DND-41 (cell line): ENCODE measurements at regions not wholly inside any gene's neighbourhood (a gene's known extent, or its start where the extent isn't known, plus 50 kb on each side); places are given as distances from the start of the nearest gene placed in this dataset.

Experiments
- ATAC-seq: fragments of 200-7000 bp; cut with Tn5 transposase; 3 replicates; pipeline ENCODE4 v1.9.1; 2021; ENCODE audit warnings: low read depth; ENCODE audit not compliant: insufficient read depth
- DNase-seq: peaks from one replicate; pipeline ENCODE4 v3.0.0-alpha.2; 2020
- H2AFZ ChIP-seq: 2 replicates; pipeline ENCODE4 v1.6.0; 2012; ENCODE audit warnings: low read depth, low read length
- H3K27ac ChIP-seq: 2 replicates; pipeline ENCODE4 v1.5.1; 2012; ENCODE audit warnings: low read length, inconsistent platforms
- H3K27me3 ChIP-seq: fragments of 200-600 bp; sonication (generic); 2 replicates; pipeline ENCODE4 v1.6.0; 2012; ENCODE audit warnings: low read length, mild to moderate bottlenecking, inconsistent platforms; ENCODE audit not compliant: insufficient read depth, poor library complexity
- H3K36me3 ChIP-seq: 2 replicates; pipeline ENCODE4 v1.5.1; 2012; ENCODE audit warnings: low read length, inconsistent platforms; ENCODE audit not compliant: insufficient read depth
- H3K4me1 ChIP-seq: 2 replicates; pipeline ENCODE4 v1.5.1; 2012; ENCODE audit warnings: mild to moderate bottlenecking, low read length; ENCODE audit not compliant: insufficient read depth
- H3K4me2 ChIP-seq: 2 replicates; pipeline ENCODE4 v1.6.0; 2012; ENCODE audit warnings: mild to moderate bottlenecking, moderate library complexity, low read length, inconsistent platforms; ENCODE audit not compliant: insufficient read depth
- H3K4me3 ChIP-seq, 2 experiments: fragments of 200-600 bp in 1 of 2; shearing (Covaris generic) in 1 of 2; 2 replicates each; pipeline ENCODE4 v1.5.1; 2012 to 2016; ENCODE audit warnings: inconsistent platforms in 2 of 2, low read length in 2 of 2, mild to moderate bottlenecking in 2 of 2, low read depth in 1 of 2, moderate library complexity in 1 of 2
- H3K79me2 ChIP-seq: 2 replicates; pipeline ENCODE4 v1.6.0; 2012; ENCODE audit warnings: low read length, inconsistent platforms; ENCODE audit not compliant: insufficient read depth
- H3K9ac ChIP-seq: 2 replicates; pipeline ENCODE4 v1.6.0; 2012; ENCODE audit warnings: low read depth, mild to moderate bottlenecking, inconsistent platforms, low read length, moderate library complexity
- H3K9me3 ChIP-seq: 2 replicates; pipeline ENCODE4 v1.5.1; 2012; ENCODE audit warnings: low read length, moderate library complexity, mild to moderate bottlenecking, inconsistent platforms; ENCODE audit not compliant: insufficient read depth, severe bottlenecking
- H4K20me1 ChIP-seq: 2 replicates; pipeline ENCODE4 v1.6.0; 2012; ENCODE audit warnings: low read length; ENCODE audit not compliant: insufficient read depth
- EZH2 ChIP-seq: IDR thresholded peaks from 3 replicates; pipeline ENCODE4 v1.6.1; 2012; ENCODE audit warnings: borderline replicate concordance, low read depth, mild to moderate bottlenecking, moderate library complexity, low read length, inconsistent platforms; ENCODE audit not compliant: severe bottlenecking
- TF ChIP-seq, protein P1 (sequence below): IDR thresholded peaks from 2 replicates; pipeline ENCODE4 v1.5.1; 2012; ENCODE audit warnings: borderline replicate concordance, low read length, moderate library complexity, mild to moderate bottlenecking; ENCODE audit not compliant: poor library complexity, severe bottlenecking; ENCODE audit errors: extremely low read depth

DNA sequence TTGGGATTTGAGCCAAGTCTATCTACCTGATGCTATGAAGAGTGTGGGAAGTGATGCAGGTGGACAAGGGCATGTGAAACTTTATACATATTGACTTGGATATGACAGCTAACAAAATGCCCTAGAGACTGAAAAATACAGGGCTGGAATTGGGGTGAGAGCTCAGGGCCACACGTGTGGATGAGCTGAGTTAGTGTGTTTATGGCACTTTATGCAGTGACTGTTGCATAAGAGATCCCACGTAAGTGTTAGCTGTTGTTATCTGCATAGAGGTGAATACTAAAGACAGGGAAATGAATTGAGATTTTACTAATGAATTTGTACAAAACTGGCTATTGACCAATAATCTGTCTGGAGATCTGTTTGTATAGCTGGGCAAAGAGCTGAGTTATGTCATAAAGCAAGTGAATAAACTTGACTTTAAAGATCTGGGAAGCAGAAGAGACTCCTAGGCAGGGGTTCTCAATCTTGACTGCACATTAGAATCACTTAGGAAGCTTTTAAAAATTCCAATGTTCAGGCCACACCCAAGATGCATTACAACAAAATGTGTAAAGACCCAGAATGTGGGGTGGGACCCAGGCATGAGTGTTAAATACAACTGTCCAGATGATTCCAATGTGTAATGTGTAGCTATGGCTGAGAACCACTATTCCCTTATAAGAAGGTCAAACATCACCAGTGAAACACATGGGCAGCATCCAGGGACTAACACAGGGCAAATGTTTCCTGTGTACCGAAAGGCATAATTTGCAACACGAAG is 74.2 kb upstream of the STK17B start:
- H3K4me2 ChIP-seq, result no peak overlapping the region
- H3K79me2 ChIP-seq, result no peaks in the 10 kb centered on the region
- TF ChIP-seq, protein P1, sequence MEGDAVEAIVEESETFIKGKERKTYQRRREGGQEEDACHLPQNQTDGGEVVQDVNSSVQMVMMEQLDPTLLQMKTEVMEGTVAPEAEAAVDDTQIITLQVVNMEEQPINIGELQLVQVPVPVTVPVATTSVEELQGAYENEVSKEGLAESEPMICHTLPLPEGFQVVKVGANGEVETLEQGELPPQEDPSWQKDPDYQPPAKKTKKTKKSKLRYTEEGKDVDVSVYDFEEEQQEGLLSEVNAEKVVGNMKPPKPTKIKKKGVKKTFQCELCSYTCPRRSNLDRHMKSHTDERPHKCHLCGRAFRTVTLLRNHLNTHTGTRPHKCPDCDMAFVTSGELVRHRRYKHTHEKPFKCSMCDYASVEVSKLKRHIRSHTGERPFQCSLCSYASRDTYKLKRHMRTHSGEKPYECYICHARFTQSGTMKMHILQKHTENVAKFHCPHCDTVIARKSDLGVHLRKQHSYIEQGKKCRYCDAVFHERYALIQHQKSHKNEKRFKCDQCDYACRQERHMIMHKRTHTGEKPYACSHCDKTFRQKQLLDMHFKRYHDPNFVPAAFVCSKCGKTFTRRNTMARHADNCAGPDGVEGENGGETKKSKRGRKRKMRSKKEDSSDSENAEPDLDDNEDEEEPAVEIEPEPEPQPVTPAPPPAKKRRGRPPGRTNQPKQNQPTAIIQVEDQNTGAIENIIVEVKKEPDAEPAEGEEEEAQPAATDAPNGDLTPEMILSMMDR, result no peak
- no peak for TF ChIP-seq EZH2
- H3K36me3 ChIP-seq, result no peaks in the 10 kb centered on the region
- H3K27ac ChIP-seq, result peak overlapping the region; percentile 42
- no peaks in the 10 kb centered on the region for H4K20me1 ChIP-seq
- no peak overlapping the region for H3K4me3 ChIP-seq
- no peaks in the 10 kb centered on the region for H3K27me3 ChIP-seq
- peaks cover 55% of the 10 kb centered on the region for H3K4me1 ChIP-seq
- no peaks in the 10 kb centered on the region for H3K9me3 ChIP-seq
- H2AFZ ChIP-seq, result no peak overlapping the region
- DNase-seq (no peak), ATAC-seq (no peak)
- no peak overlapping the region for H3K9ac ChIP-seq

DNA sequence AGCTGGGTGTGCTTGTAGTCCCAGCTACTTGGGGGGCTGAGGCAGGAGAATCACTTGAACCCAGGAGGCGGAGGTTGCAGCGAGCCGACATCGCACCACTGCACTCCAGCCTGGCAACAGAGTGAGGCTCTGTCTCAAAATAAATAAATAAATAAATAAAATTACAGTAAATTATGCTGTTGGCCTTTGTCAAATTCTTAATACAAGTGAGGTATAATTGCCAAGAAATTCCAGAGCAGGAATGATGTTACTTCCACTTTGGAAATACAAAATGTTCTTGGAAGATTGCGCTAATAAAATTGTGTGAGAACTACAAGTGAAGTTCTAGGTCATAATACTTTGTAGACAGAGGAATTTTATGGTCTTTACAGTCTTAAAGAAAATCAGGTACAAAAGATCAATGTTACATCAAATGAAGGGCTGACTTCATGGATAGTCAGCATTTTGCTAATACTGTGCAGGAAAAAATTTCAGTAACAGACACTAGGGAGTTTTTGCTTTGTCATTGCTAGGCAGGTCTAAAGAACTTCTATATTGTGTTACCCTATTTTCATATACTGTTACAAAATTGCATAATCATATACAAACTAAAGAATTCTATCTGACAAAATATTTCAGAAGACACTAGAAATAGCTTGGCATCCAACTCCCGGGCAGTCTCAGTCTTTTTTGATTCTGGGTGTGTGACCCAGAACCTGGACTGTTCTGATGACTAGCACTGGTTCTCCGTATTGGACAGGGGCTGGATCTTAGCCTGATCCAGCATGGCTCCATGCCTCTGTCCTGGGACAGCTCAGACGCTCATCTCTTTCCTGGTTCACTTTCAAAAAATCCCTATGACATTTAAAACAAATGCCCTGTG is 76.0 kb upstream of the STK17B start:
- H3K27ac ChIP-seq, result peak overlapping the region; percentile 54; the same call in 1 of the 2 replicates
- H3K9me3 ChIP-seq, result no peaks in the 10 kb centered on the region
- H3K4me2 ChIP-seq, result no peak overlapping the region
- H3K27me3 ChIP-seq, result no peaks in the 10 kb centered on the region
- no peak for TF ChIP-seq EZH2
- TF ChIP-seq, protein P1, result no peak
- H3K79me2 ChIP-seq, result no peaks in the 10 kb centered on the region
- H3K4me1 ChIP-seq, result peaks cover 47% of the 10 kb centered on the region
- H3K9ac ChIP-seq, result no peak overlapping the region
- DNase-seq (no peak), ATAC-seq (no peak)
- no peak overlapping the region for H2AFZ ChIP-seq
- no peaks in the 10 kb centered on the region for H3K36me3 ChIP-seq
- H4K20me1 ChIP-seq, result no peaks in the 10 kb centered on the region
- H3K4me3 ChIP-seq, result no peak overlapping the region

DNA sequence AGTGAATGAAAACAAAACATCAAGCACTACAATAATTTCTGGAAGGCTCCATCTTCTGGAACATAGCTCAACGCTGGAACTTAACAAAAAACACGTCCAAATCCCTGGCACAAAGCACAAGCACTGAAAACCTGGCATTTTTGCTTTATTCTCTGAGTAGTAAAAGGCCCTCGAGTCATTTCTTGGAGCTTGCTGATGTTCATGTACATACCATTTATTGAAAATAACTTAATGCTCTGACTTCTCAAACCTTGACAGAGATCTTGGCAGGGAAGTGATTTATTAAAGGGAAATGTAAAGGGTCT is 76.5 kb upstream of the STK17B start:
- H3K9ac ChIP-seq, result 0 out of 2 replicates have a peak overlapping the region, but pooled peaks have one; percentile 17
- ATAC-seq, result no peak

More for the DNA sequence above, 76.5 kb upstream of the STK17B start:
- Histone ChIP-seq H2AFZ (peak overlapping the region; percentile 68; the same call in 1 of the 2 replicates), H3K4me3 (no peak overlapping the region), H3K9me3 (no peaks in the 10 kb centered on the region), H3K79me2 (no peaks in the 10 kb centered on the region), H3K27me3 (no peaks in the 10 kb centered on the region), H3K27ac (peak overlapping the region; percentile 54), H3K4me1 (peaks cover 42% of the 10 kb centered on the region), H3K4me2 (no peak overlapping the region), H3K36me3 (no peaks in the 10 kb centered on the region), H4K20me1 (no peaks in the 10 kb centered on the region)
- no peak for DNase-seq
- TF ChIP-seq, protein P1, result no peak
- no peak for TF ChIP-seq EZH2
